ENCODE measurements at regions not wholly inside any gene's neighbourhood (a gene's known extent, or its start where the extent isn't known, plus 50 kb on each side); places are given as distances from the start of the nearest gene placed in this dataset.

DNA sequence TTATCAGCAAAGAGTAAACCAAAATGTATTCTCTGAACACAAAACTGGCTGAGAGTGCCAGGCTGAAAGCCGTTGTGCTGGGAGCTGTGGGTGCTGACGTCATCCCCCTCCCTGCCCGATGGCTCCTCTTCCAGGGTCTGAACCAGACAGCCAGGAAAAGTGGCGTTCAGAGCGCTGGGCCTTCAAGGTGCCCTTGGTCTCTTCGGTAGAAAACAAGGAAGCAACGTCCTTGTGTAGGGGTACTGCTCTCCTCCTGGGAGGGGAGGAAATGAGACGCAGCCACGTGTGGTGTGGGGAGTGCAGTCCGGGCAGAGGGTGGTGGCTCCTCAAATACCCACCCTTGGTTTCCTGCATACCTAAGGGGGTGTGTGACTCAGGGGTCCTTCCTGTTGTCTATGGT lies 394.7 kb downstream of the SEC14L1 start:
- TF ChIP-seq, protein P1, sequence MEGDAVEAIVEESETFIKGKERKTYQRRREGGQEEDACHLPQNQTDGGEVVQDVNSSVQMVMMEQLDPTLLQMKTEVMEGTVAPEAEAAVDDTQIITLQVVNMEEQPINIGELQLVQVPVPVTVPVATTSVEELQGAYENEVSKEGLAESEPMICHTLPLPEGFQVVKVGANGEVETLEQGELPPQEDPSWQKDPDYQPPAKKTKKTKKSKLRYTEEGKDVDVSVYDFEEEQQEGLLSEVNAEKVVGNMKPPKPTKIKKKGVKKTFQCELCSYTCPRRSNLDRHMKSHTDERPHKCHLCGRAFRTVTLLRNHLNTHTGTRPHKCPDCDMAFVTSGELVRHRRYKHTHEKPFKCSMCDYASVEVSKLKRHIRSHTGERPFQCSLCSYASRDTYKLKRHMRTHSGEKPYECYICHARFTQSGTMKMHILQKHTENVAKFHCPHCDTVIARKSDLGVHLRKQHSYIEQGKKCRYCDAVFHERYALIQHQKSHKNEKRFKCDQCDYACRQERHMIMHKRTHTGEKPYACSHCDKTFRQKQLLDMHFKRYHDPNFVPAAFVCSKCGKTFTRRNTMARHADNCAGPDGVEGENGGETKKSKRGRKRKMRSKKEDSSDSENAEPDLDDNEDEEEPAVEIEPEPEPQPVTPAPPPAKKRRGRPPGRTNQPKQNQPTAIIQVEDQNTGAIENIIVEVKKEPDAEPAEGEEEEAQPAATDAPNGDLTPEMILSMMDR (IDR thresholded peaks at IDR 0.05) = no peak
- no peak for TF ChIP-seq ZFX (IDR thresholded peaks at IDR 0.05; ENCODE audit: borderline replicate concordance)

All from 22Rv1 (cell line).